H9 (cell line): ENCODE measurements at regions not wholly inside any gene's neighbourhood (a gene's known extent, or its start where the extent isn't known, plus 50 kb on each side); places are given as distances from the start of the nearest gene placed in this dataset.

Source experiments
- DNase-seq: peaks from one replicate; pipeline ENCODE4 v3.0.0-alpha.2; 2017
- H2AFZ ChIP-seq: one replicate; pipeline ENCODE4 v1.6.1; 2013; ENCODE audit warnings: mild to moderate bottlenecking, low read length, control low read depth, moderate library complexity
- H2AK5ac ChIP-seq: 2 replicates; pipeline ENCODE4 v1.6.1; 2013; ENCODE audit warnings: low read length, control low read depth, mixed read lengths; ENCODE audit not compliant: insufficient read length
- H2BK120ac ChIP-seq: one replicate; pipeline ENCODE4 v1.6.1; 2013; ENCODE audit warnings: low read depth, mild to moderate bottlenecking, low read length, control low read depth, inconsistent platforms; ENCODE audit not compliant: poor library complexity, severe bottlenecking
- H2BK12ac ChIP-seq: 2 replicates; pipeline ENCODE4 v1.6.1; 2013; ENCODE audit warnings: low read length, control low read depth, mixed read lengths, low read depth; ENCODE audit not compliant: insufficient read length
- H2BK15ac ChIP-seq: 2 replicates; pipeline ENCODE4 v1.6.1; 2013; ENCODE audit warnings: low read depth, low read length, control low read depth
- H2BK20ac ChIP-seq: one replicate; pipeline ENCODE4 v1.6.1; 2013; ENCODE audit warnings: low read depth, mild to moderate bottlenecking, low read length, control low read depth, inconsistent platforms; ENCODE audit not compliant: poor library complexity, severe bottlenecking
- H2BK5ac ChIP-seq: 2 replicates; pipeline ENCODE4 v1.6.1; 2013; ENCODE audit warnings: low read length, control low read depth, mixed read lengths; ENCODE audit not compliant: insufficient read length
- H3K14ac ChIP-seq: 2 replicates; pipeline ENCODE4 v1.6.1; 2013; ENCODE audit warnings: low read length, control low read depth; ENCODE audit not compliant: insufficient read depth
- H3K18ac ChIP-seq: 2 replicates; pipeline ENCODE4 v1.6.1; 2013; ENCODE audit warnings: low read depth, mild to moderate bottlenecking, mixed read lengths, low read length, control low read depth; ENCODE audit not compliant: insufficient read length
- H3K23ac ChIP-seq: 2 replicates; pipeline ENCODE4 v1.6.1; 2013; ENCODE audit warnings: low read length, control low read depth, mixed read lengths, low read depth; ENCODE audit not compliant: insufficient read length
- H3K23me2 ChIP-seq: 2 replicates; pipeline ENCODE4 v1.6.1; 2013; ENCODE audit warnings: low read depth, mild to moderate bottlenecking, mixed read lengths, low read length, control low read depth; ENCODE audit not compliant: insufficient read length, poor library complexity, severe bottlenecking
- H3K27ac ChIP-seq: 2 replicates; pipeline ENCODE4 v1.5.1; 2013; ENCODE audit warnings: low read length, control low read depth, mixed read lengths, low read depth; ENCODE audit not compliant: insufficient read length
- H3K27me3 ChIP-seq: 2 replicates; pipeline ENCODE4 v1.6.1; 2013; ENCODE audit warnings: low read length, control low read depth, inconsistent platforms; ENCODE audit not compliant: insufficient read depth
- H3K4ac ChIP-seq: 2 replicates; pipeline ENCODE4 v1.6.1; 2013; ENCODE audit warnings: low read depth, mild to moderate bottlenecking, control low read depth, inconsistent platforms, low read length, moderate library complexity
- H3K4me1 ChIP-seq: 2 replicates; pipeline ENCODE4 v1.6.1; 2013; ENCODE audit warnings: low read length, control low read depth, inconsistent platforms; ENCODE audit not compliant: insufficient read depth
- H3K4me2 ChIP-seq: 2 replicates; pipeline ENCODE4 v1.6.1; 2013; ENCODE audit warnings: low read length, control low read depth, mixed read lengths; ENCODE audit not compliant: insufficient read length, insufficient read depth
- H3K56ac ChIP-seq: 2 replicates; pipeline ENCODE4 v1.6.1; 2013; ENCODE audit warnings: low read depth, mild to moderate bottlenecking, mixed read lengths, low read length, control low read depth; ENCODE audit not compliant: insufficient read length
- H3K79me1 ChIP-seq: 2 replicates; pipeline ENCODE4 v1.6.1; 2013; ENCODE audit warnings: low read depth, mild to moderate bottlenecking, moderate library complexity, low read length, control low read depth, inconsistent platforms; ENCODE audit not compliant: insufficient read depth, poor library complexity, severe bottlenecking
- H3K79me2 ChIP-seq: 2 replicates; pipeline ENCODE4 v1.6.1; 2013; ENCODE audit warnings: low read length, control low read depth, inconsistent platforms; ENCODE audit not compliant: insufficient read depth
- H3K9ac ChIP-seq: 2 replicates; pipeline ENCODE4 v1.6.1; 2013; ENCODE audit warnings: low read length, control low read depth, mixed read lengths; ENCODE audit not compliant: insufficient read length; ENCODE audit errors: extremely low read depth
- H3K9me3 ChIP-seq: one replicate; pipeline ENCODE4 v1.6.1; 2013; ENCODE audit warnings: low read depth, low read length, inconsistent platforms; ENCODE audit not compliant: control insufficient read depth
- H3T11ph ChIP-seq: one replicate; pipeline ENCODE4 v1.6.1; 2013; ENCODE audit warnings: mild to moderate bottlenecking, low read length, control low read depth, inconsistent platforms
- H4K20me1 ChIP-seq: one replicate; pipeline ENCODE4 v1.6.1; 2013; ENCODE audit not compliant: control insufficient read depth, insufficient read length, insufficient read depth
- H4K5ac ChIP-seq: 2 replicates; pipeline ENCODE4 v1.6.1; 2013; ENCODE audit warnings: low read depth, mild to moderate bottlenecking, mixed read lengths, low read length, control low read depth; ENCODE audit not compliant: insufficient read length
- H4K8ac ChIP-seq: replicated peaks from 2 replicates; pipeline ENCODE4 v1.6.1; 2013; ENCODE audit warnings: low read length, control low read depth, mixed read lengths, low read depth; ENCODE audit not compliant: insufficient read length
- H4K91ac ChIP-seq: 2 replicates; pipeline ENCODE4 v1.6.1; 2013; ENCODE audit warnings: low read depth, mild to moderate bottlenecking, moderate library complexity, mixed read lengths, low read length, control low read depth; ENCODE audit not compliant: insufficient read length
- H3K27ac Mint-ChIP-seq, 3 experiments: 2 replicates in 2 of 3; 3 replicates in 1 of 3; pipeline ENCODE4 v1.8.0; 2020 to 2021; ENCODE audit warnings: mixed read lengths in 3 of 3, mild to moderate bottlenecking in 1 of 3, moderate library complexity in 1 of 3
- H3K27me3 Mint-ChIP-seq: 2 replicates; pipeline ENCODE4 v1.8.0; 2021; ENCODE audit warnings: low read depth, mild to moderate bottlenecking, moderate library complexity, mixed read lengths
- H3K36me3 Mint-ChIP-seq, 3 experiments: 2 replicates in 2 of 3; 3 replicates in 1 of 3; pipeline ENCODE4 v1.8.0; 2020 to 2021; ENCODE audit warnings: low read depth in 3 of 3, mixed read lengths in 3 of 3; ENCODE audit not compliant: insufficient read depth in 1 of 3
- H3K4me1 Mint-ChIP-seq, 2 experiments: 2 replicates each; pipeline ENCODE4 v1.8.0; 2020; ENCODE audit warnings: mixed read lengths in 2 of 2
- H3K4me3 Mint-ChIP-seq, 2 experiments: 2 replicates in 1 of 2; 3 replicates in 1 of 2; pipeline ENCODE4 v1.8.0; 2020 to 2021; ENCODE audit warnings: mild to moderate bottlenecking in 2 of 2, mixed read lengths in 2 of 2, moderate library complexity in 1 of 2
- H3K9me3 Mint-ChIP-seq, 2 experiments: 2 replicates in 1 of 2; 3 replicates in 1 of 2; pipeline ENCODE4 v1.8.0; 2020; ENCODE audit warnings: mild to moderate bottlenecking in 2 of 2, mixed read lengths in 2 of 2, moderate library complexity in 1 of 2
- CTCF ChIP-seq: fragments of 200-600 bp; sonication (generic); conservative IDR thresholded peaks from 3 replicates; pipeline ENCODE4 v1.8.0; 2021; ENCODE audit warnings: antibody characterized with exemption, mild to moderate bottlenecking
- WGBS: extraction: QIAGEN DNeasy Blood & Tissue Kit; methylation state at CpG from one replicate; pipeline ENCODE4 v1.1.7; 2013; ENCODE audit warnings: missing lambda C conversion rate, low lambda C conversion rate, mixed read lengths; ENCODE audit not compliant: insufficient read length; ENCODE audit errors: extremely low coverage; 5-methylcytosine and 5-hydroxymethylcytosine counted together

- Histone ChIP-seq H3T11ph (no peak overlapping the region), H3K56ac (no peak overlapping the region), H4K20me1 (no peaks in the 10 kb centered on the region), H2BK12ac (no peak overlapping the region), H2BK15ac (no peak overlapping the region), H3K79me2 (no peaks in the 10 kb centered on the region), H3K4ac (no peak overlapping the region), H3K9ac (no peak overlapping the region), H3K27me3 (no peaks in the 10 kb centered on the region), H2BK5ac (no peak overlapping the region), H2BK20ac (no peak overlapping the region), H3K9me3 (no peaks in the 10 kb centered on the region), H3K4me2 (no peak overlapping the region), H3K27ac (no peak overlapping the region), H3K79me1 (no peaks in the 10 kb centered on the region), H3K14ac (no peak overlapping the region), H2BK120ac (no peak overlapping the region), H2AK5ac (no peak overlapping the region), H3K4me1 (peaks cover 5% of the 10 kb centered on the region; the same call in 1 of the 2 replicates), H2AFZ (no peak overlapping the region), H3K18ac (no peak overlapping the region), H4K5ac (no peak overlapping the region), H4K91ac (no peak overlapping the region), H4K8ac (no peak overlapping the region), H3K23ac (no peak overlapping the region), H3K23me2 (no peaks in the 10 kb centered on the region)
- Mint-ChIP-seq H3K27me3 (no peaks in the 10 kb centered on the region), H3K36me3 (peaks cover 3 to 24% (median 8%) of the 10 kb centered on the region in 3 experiments; a peak in 5 of 7 replicates), H3K4me1 (peaks cover 23 to 24% of the 10 kb centered on the region in 2 experiments), H3K9me3 (peaks cover 7 to 13% of the 10 kb centered on the region in 2 experiments; a peak in 4 of 5 replicates), H3K27ac (no peak overlapping the region), H3K4me3 (no peak overlapping the region)
- DNase-seq, result no peak
- no peak for TF ChIP-seq CTCF
- no CpG with 5 or more reads among the region's 1 CpG for WGBS
Measured at GRCh38 chr6:115460913-115461312, 599.8 kb downstream of the FRK start.
